Activated naive CD4-positive, alpha-beta T cell (primary cell): ENCODE measurements at regions not wholly inside any gene's neighbourhood (a gene's known extent, or its start where the extent isn't known, plus 50 kb on each side); places are given as distances from the start of the nearest gene placed in this dataset.
"Not testable (repeated sequence)": the region's sequence is repeated elsewhere in the genome, so short reads cannot be mapped to it uniquely, and the experiment has no call there.

Experiments used
- DNase-seq, 4 experiments: peaks; one replicate each; lab custom pipeline; 2025; lab: John Stamatoyannopoulos, UW

- no peak for DNase-seq
Observed at GRCh38 chr1:166305371-166305770, 138.6 kb upstream of the FAM78B start.

- no peak for DNase-seq
Observed at GRCh38 chr1:166307261-166308188, 140.7 kb upstream of the FAM78B start.

- not testable (repeated sequence) for DNase-seq
Observed at GRCh38 chr1:166316306-166316705, 149.5 kb upstream of the FAM78B start.

- no peak for DNase-seq
Observed at GRCh38 chr1:166322470-166322869, 155.7 kb upstream of the FAM78B start.

- no peak for DNase-seq
Observed at GRCh38 chr1:166327886-166328285, 161.1 kb upstream of the FAM78B start.

- DNase-seq: no peak
Observed at GRCh38 chr1:166328956-166329355, 162.2 kb upstream of the FAM78B start.

- DNase-seq: no peak
Observed at GRCh38 chr1:166330096-166330495, 163.3 kb upstream of the FAM78B start.

GRCh38 chr1:166338105-166338504 is 171.3 kb upstream of the FAM78B start:
- DNase-seq: no peak

- DNase-seq: no peak
Observed at GRCh38 chr1:166340709-166341108, 173.9 kb upstream of the FAM78B start.

GRCh38 chr1:166343276-166343675 is 176.5 kb upstream of the FAM78B start:
- DNase-seq: no peak

GRCh38 chr1:166350490-166350889 is 183.7 kb upstream of the FAM78B start:
- no peak for DNase-seq

GRCh38 chr1:166351676-166352075 is 184.9 kb upstream of the FAM78B start:
- no peak for DNase-seq

GRCh38 chr1:166353213-166353612 is 186.4 kb upstream of the FAM78B start:
- DNase-seq: no peak

GRCh38 chr1:166354406-166354805 is 187.6 kb upstream of the FAM78B start:
- DNase-seq: no peak

GRCh38 chr1:166365081-166365480 is 198.3 kb upstream of the FAM78B start:
- DNase-seq: no peak

- DNase-seq: no peak
Observed at GRCh38 chr1:166368030-166368429, 201.2 kb upstream of the FAM78B start.

- DNase-seq: no peak
Observed at GRCh38 chr1:166377896-166378295, 211.1 kb upstream of the FAM78B start.

- DNase-seq: no peak
Observed at GRCh38 chr1:166378805-166379204, 212.0 kb upstream of the FAM78B start.

- no peak for DNase-seq
Observed at GRCh38 chr1:166379447-166379846, 212.6 kb upstream of the FAM78B start.

GRCh38 chr1:166383137-166383536 is 216.3 kb upstream of the FAM78B start:
- no peak for DNase-seq

GRCh38 chr1:166383635-166384346 is 217.0 kb upstream of the FAM78B start:
- DNase-seq: no peak

- no peak for DNase-seq
Observed at GRCh38 chr1:166384948-166385347, 218.1 kb upstream of the FAM78B start.

GRCh38 chr1:166390366-166391033 is 223.7 kb upstream of the FAM78B start:
- no peak for DNase-seq
